ENCODE measurements at regions not wholly inside any gene's neighbourhood (a gene's known extent, or its start where the extent isn't known, plus 50 kb on each side); places are given as distances from the start of the nearest gene placed in this dataset.
"Not testable (repeated sequence)": the region's sequence is repeated elsewhere in the genome, so short reads cannot be mapped to it uniquely, and the experiment has no call there.

DNA sequence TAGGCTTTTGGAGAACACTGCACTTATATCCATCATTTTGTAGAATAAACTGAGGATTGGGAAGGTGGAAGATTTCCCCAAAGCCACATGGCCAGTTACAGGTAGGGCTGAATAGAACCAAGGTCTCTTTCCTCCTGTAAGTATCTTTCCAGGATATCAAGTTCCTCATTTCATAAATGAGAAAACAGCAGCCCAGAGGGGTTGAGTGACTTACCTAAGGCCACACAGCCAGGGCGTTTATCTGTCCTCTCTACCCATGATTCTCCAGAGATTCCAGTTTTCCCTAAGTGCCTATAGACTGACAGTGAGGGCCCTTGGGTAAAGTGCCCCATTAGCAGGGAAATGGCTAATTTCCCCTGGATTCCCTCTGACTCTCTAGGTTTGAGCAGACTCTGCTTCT is 132.3 kb upstream of the SKOR2 start:
- Histone ChIP-seq H3K27ac (ENCODE audit: low read depth, low read length) (no peak overlapping the region), H3K4me1 (ENCODE audit: control insufficient read depth, insufficient read depth, low read length) (no peaks in the 10 kb centered on the region), H3K27me3 (ENCODE audit: control insufficient read depth, insufficient read depth, low read length) (no peaks in the 10 kb centered on the region), H3K4me3 (ENCODE audit: low read depth, low read length) (no peak overlapping the region), H3K9me3 (ENCODE audit: control insufficient read depth, insufficient read depth, low read length) (peaks cover 3% of the 10 kb centered on the region), H3K36me3 (ENCODE audit: control insufficient read depth, insufficient read depth, low read length) (no peaks in the 10 kb centered on the region)
- 100% methylated on average over 1 of the region's 1 CpG for WGBS (ENCODE audit: insufficient coverage)
- no peak for DNase-seq (ENCODE audit: low read depth in 4 of 6, low spot score in 6 of 6)

DNA sequence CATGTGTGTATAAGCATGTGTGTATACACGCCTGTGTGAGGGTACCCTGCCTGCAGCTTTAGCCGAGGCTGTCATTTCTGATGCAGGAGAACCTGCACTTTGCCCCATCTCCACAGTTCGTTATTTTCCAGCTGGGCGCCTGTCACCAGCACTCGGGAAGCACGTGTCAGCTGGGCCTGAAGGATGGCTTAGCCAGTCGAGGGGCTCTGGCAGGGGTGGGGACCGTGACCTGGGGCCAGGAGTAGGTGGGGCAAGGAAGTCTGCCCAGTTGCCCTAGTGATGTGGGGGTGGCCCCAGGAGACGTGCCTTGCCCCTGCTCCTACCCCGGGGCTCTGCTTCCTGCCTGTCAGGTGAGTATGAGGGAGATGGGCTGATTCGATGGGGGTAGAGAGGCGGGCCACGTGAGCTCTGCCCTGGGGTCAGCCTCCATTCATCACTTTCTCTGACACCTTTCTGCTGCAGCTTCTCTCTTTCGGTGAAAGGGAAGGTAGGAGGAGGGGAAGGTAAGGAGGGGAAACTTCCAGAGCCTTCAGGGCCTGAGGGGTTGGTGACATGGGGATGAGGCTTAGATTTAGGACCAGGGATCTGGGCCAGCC is 130.6 kb upstream of the SKOR2 start:
- peaks cover 3% of the 10 kb centered on the region for H3K9me3 ChIP-seq (ENCODE audit: control insufficient read depth, insufficient read depth, low read length)
- no peak overlapping the region for H3K4me3 ChIP-seq (ENCODE audit: low read depth, low read length)
- no peak for DNase-seq (ENCODE audit: low read depth in 4 of 6, low spot score in 6 of 6)
- no peak overlapping the region for H3K27ac ChIP-seq (ENCODE audit: low read depth, low read length)
- peaks cover 2% of the 10 kb centered on the region for H3K27me3 ChIP-seq (ENCODE audit: control insufficient read depth, insufficient read depth, low read length)
- H3K36me3 ChIP-seq (ENCODE audit: control insufficient read depth, insufficient read depth, low read length) = no peaks in the 10 kb centered on the region
- WGBS (ENCODE audit: insufficient coverage) = 46% methylated on average over 11 of the region's 14 CpGs
- H3K4me1 ChIP-seq (ENCODE audit: control insufficient read depth, insufficient read depth, low read length) = no peaks in the 10 kb centered on the region

DNA sequence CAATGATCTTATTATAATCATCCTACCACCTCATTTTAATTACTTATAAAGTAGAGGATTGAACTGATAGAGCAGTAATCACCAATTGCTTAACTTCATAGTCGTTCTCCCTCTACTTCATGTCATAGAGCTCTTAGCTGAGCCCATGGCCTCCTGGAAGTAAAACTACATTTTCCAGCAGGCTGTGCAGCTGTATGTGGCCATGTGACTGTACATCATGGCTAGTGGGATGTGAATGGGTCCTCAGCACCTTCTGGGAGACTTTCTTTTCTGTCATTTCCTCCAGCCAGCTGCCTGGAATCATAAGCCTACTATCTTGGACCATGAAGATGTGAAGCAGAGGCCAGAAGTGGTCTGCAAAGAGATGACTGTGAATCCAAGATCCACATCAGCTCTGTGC is 128.7 kb upstream of the SKOR2 start:
- DNase-seq (ENCODE audit: low read depth in 4 of 6, low spot score in 6 of 6) = no peak
- Histone ChIP-seq H3K9me3 (ENCODE audit: control insufficient read depth, insufficient read depth, low read length) (no peaks in the 10 kb centered on the region), H3K27ac (ENCODE audit: low read depth, low read length) (no peak overlapping the region), H3K4me3 (ENCODE audit: low read depth, low read length) (no peak overlapping the region), H3K36me3 (ENCODE audit: control insufficient read depth, insufficient read depth, low read length) (no peaks in the 10 kb centered on the region), H3K4me1 (ENCODE audit: control insufficient read depth, insufficient read depth, low read length) (no peaks in the 10 kb centered on the region), H3K27me3 (ENCODE audit: control insufficient read depth, insufficient read depth, low read length) (peaks cover 2% of the 10 kb centered on the region)
- no CpG with 5 or more reads among the region's 1 CpG for WGBS (ENCODE audit: insufficient coverage)

GRCh38 chr18:47373465-47373864 is 122.0 kb upstream of the SKOR2 start:
- no peaks in the 10 kb centered on the region for H3K4me1 ChIP-seq (ENCODE audit: control insufficient read depth, insufficient read depth, low read length)
- peaks cover 2% of the 10 kb centered on the region for H3K27me3 ChIP-seq (ENCODE audit: control insufficient read depth, insufficient read depth, low read length)
- WGBS (ENCODE audit: insufficient coverage) = 80% methylated on average over 2 of the region's 3 CpGs
- H3K27ac ChIP-seq (ENCODE audit: low read depth, low read length) = no peak overlapping the region
- no peaks in the 10 kb centered on the region for H3K36me3 ChIP-seq (ENCODE audit: control insufficient read depth, insufficient read depth, low read length)
- DNase-seq (ENCODE audit: low read depth in 4 of 6, low spot score in 6 of 6) = no peak
- no peak overlapping the region for H3K4me3 ChIP-seq (ENCODE audit: low read depth, low read length)
- no peaks in the 10 kb centered on the region for H3K9me3 ChIP-seq (ENCODE audit: control insufficient read depth, insufficient read depth, low read length)

DNA sequence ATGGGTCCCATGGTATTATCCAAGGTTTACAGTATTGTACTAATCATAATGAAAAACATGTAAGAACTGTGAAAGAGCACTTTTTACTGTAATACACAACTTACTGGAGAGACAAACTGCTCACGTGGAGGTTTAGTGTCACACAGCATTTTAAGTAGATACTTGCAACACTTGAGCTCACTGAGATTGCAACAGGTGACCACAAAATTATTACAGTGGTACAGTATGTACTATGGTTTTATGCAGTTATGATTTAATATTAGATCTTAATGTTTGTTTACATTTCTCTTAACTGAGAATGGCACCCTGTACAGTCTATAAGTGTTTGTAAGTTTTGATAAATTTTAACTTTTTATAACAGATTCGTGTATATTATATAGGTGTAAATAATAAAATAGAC is 118.6 kb upstream of the SKOR2 start:
- H3K27ac ChIP-seq (ENCODE audit: low read depth, low read length) = no peak overlapping the region
- no peaks in the 10 kb centered on the region for H3K27me3 ChIP-seq (ENCODE audit: control insufficient read depth, insufficient read depth, low read length)
- DNase-seq (ENCODE audit: low read depth in 4 of 6, low spot score in 6 of 6) = no peak
- H3K4me1 ChIP-seq (ENCODE audit: control insufficient read depth, insufficient read depth, low read length) = no peaks in the 10 kb centered on the region
- H3K4me3 ChIP-seq (ENCODE audit: low read depth, low read length) = no peak overlapping the region
- H3K36me3 ChIP-seq (ENCODE audit: control insufficient read depth, insufficient read depth, low read length) = no peaks in the 10 kb centered on the region
- WGBS (ENCODE audit: insufficient coverage) = no CpG with 5 or more reads among the region's 2 CpGs
- no peaks in the 10 kb centered on the region for H3K9me3 ChIP-seq (ENCODE audit: control insufficient read depth, insufficient read depth, low read length)

DNA sequence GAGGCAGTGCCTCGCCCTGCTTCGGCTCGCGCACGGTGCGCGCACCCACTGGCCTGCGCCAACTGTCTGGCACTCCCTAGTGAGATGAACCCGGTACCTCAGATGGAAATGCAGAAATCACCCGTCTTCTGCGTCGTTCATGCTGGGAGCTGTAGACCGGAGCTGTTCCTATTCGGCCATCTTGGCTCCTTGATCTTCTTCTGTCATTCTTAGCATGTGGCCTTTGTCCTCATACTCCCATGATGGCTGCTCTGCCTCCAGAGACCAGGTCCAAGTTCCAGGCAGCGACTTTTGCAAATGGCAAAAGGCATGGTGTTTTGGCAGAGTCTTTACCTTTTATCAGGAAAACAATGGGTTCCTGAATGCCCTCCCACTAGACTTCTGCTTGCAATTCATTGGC is 102.6 kb upstream of the SKOR2 start:
- not testable (repeated sequence) for H3K36me3 ChIP-seq (ENCODE audit: control insufficient read depth, insufficient read depth, low read length); H3K4me3 ChIP-seq (ENCODE audit: low read depth, low read length); H3K9me3 ChIP-seq (ENCODE audit: control insufficient read depth, insufficient read depth, low read length); DNase-seq (ENCODE audit: low read depth in 4 of 6, low spot score in 6 of 6); H3K27me3 ChIP-seq (ENCODE audit: control insufficient read depth, insufficient read depth, low read length); H3K4me1 ChIP-seq (ENCODE audit: control insufficient read depth, insufficient read depth, low read length); H3K27ac ChIP-seq (ENCODE audit: low read depth, low read length)
- 94% methylated on average over 15 of the region's 15 CpGs for WGBS (ENCODE audit: insufficient coverage)

GRCh38 chr18:47346016-47346415 is 94.6 kb upstream of the SKOR2 start:
- H3K4me1 ChIP-seq (ENCODE audit: control insufficient read depth, insufficient read depth, low read length) = peaks cover 4% of the 10 kb centered on the region
- no peak overlapping the region for H3K27ac ChIP-seq (ENCODE audit: low read depth, low read length)
- peaks cover 6% of the 10 kb centered on the region for H3K27me3 ChIP-seq (ENCODE audit: control insufficient read depth, insufficient read depth, low read length)
- WGBS (ENCODE audit: insufficient coverage) = 50% methylated on average over 1 of the region's 1 CpG
- DNase-seq (ENCODE audit: low read depth in 4 of 6, low spot score in 6 of 6) = peak in 4 of 6 donors; percentile 17 to 86 (median 54)
- H3K4me3 ChIP-seq (ENCODE audit: low read depth, low read length) = no peak overlapping the region
- H3K9me3 ChIP-seq (ENCODE audit: control insufficient read depth, insufficient read depth, low read length) = no peaks in the 10 kb centered on the region
- H3K36me3 ChIP-seq (ENCODE audit: control insufficient read depth, insufficient read depth, low read length) = no peaks in the 10 kb centered on the region

DNA sequence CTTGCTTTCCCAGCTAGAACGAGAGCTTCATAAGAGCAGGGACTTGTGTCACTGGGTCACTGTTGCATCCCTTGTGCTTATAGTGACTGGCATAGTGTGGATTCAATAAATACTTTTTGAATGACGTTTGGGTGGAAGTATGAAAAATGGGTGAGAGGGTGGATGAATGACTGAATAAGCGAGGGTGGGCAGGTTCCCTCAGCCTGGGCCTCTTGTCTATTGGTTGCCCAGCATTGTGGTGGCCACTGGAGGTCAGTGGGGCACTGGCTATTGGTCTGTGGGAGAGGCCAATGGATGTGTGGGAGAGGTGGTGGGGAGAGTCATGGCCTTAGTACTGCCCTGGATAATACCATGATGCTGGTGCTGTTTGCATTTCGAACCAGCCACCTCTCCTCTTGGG is 93.8 kb upstream of the SKOR2 start:
- Histone ChIP-seq H3K27me3 (ENCODE audit: control insufficient read depth, insufficient read depth, low read length) (peaks cover 6% of the 10 kb centered on the region), H3K4me1 (ENCODE audit: control insufficient read depth, insufficient read depth, low read length) (peaks cover 4% of the 10 kb centered on the region), H3K36me3 (ENCODE audit: control insufficient read depth, insufficient read depth, low read length) (no peaks in the 10 kb centered on the region), H3K4me3 (ENCODE audit: low read depth, low read length) (no peak overlapping the region), H3K27ac (ENCODE audit: low read depth, low read length) (no peak overlapping the region), H3K9me3 (ENCODE audit: control insufficient read depth, insufficient read depth, low read length) (no peaks in the 10 kb centered on the region)
- no peak for DNase-seq (ENCODE audit: low read depth in 4 of 6, low spot score in 6 of 6)
- WGBS (ENCODE audit: insufficient coverage) = 92% methylated on average over 4 of the region's 4 CpGs

- peaks cover 4% of the 10 kb centered on the region for H3K4me1 ChIP-seq (ENCODE audit: control insufficient read depth, insufficient read depth, low read length)
- no peak for DNase-seq (ENCODE audit: low read depth in 4 of 6, low spot score in 6 of 6)
- no peaks in the 10 kb centered on the region for H3K36me3 ChIP-seq (ENCODE audit: control insufficient read depth, insufficient read depth, low read length)
- H3K27me3 ChIP-seq (ENCODE audit: control insufficient read depth, insufficient read depth, low read length) = peaks cover 6% of the 10 kb centered on the region
- 83% methylated on average over 2 of the region's 4 CpGs for WGBS (ENCODE audit: insufficient coverage)
- H3K27ac ChIP-seq (ENCODE audit: low read depth, low read length) = no peak overlapping the region
- no peaks in the 10 kb centered on the region for H3K9me3 ChIP-seq (ENCODE audit: control insufficient read depth, insufficient read depth, low read length)
- H3K4me3 ChIP-seq (ENCODE audit: low read depth, low read length) = no peak overlapping the region
Measured at GRCh38 chr18:47343291-47343690, 91.8 kb upstream of the SKOR2 start.

- no peak overlapping the region for H3K27ac ChIP-seq (ENCODE audit: low read depth, low read length)
- no peak for DNase-seq (ENCODE audit: low read depth in 4 of 6, low spot score in 6 of 6)
- no peaks in the 10 kb centered on the region for H3K9me3 ChIP-seq (ENCODE audit: control insufficient read depth, insufficient read depth, low read length)
- no peaks in the 10 kb centered on the region for H3K36me3 ChIP-seq (ENCODE audit: control insufficient read depth, insufficient read depth, low read length)
- no CpG with 5 or more reads among the region's 1 CpG for WGBS (ENCODE audit: insufficient coverage)
- H3K4me1 ChIP-seq (ENCODE audit: control insufficient read depth, insufficient read depth, low read length) = peaks cover 4% of the 10 kb centered on the region
- H3K27me3 ChIP-seq (ENCODE audit: control insufficient read depth, insufficient read depth, low read length) = peaks cover 6% of the 10 kb centered on the region
- no peak overlapping the region for H3K4me3 ChIP-seq (ENCODE audit: low read depth, low read length)
Measured at GRCh38 chr18:47342566-47342965, 91.1 kb upstream of the SKOR2 start.

Data from spinal cord (tissue), 9 donors.